Right lobe of liver (tissue), 4 donors: ENCODE measurements at regions not wholly inside any gene's neighbourhood (a gene's known extent, or its start where the extent isn't known, plus 50 kb on each side); places are given as distances from the start of the nearest gene placed in this dataset.

Experiments
- POLR2A ChIP-seq: fragments of 450-650 bp; IDR thresholded peaks from one replicate; pipeline ENCODE4 v1.6.1; 2017; ENCODE audit warnings: antibody characterized with exemption, mild to moderate bottlenecking
- TF ChIP-seq, protein P1 (sequence below), 4 donors: fragments of 200-600 bp in 3 of 4; fragments of 450-650 bp in 1 of 4; IDR thresholded peaks; one replicate each; pipeline versions ENCODE4 v1.5.1 to v1.8.0; 2016 to 2022; ENCODE audit warnings: antibody characterized with exemption in 4 of 4, mild to moderate bottlenecking in 2 of 4
- donor health status: DM: no; HTN: no; CAD: no.
- donor health status: DM: no; HTN: no; CAD: no.
- donor health status: DM: no; HTN: yes; CAD: no.

DNA sequence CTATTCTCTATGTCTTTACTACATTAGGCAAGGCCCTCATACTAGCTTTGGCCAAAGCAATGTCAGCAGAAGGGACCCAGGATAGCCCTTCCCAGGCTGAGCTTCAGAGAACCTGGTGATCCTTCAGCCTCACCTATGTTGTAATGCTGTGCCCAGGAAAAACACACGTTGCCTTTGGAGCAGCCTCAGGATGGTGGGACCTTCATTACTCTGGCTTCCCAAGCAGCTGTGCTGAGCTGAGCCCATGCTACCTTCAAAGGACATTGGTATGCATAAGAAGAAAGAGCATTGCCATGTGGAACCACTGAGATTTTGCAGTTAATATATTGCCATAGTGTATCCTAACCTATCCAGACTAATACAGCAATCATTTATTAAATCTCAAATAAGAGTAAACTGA, 756.4 kb upstream of the ID2 start:
- no peak for TF ChIP-seq POLR2A
- TF ChIP-seq, protein P1, sequence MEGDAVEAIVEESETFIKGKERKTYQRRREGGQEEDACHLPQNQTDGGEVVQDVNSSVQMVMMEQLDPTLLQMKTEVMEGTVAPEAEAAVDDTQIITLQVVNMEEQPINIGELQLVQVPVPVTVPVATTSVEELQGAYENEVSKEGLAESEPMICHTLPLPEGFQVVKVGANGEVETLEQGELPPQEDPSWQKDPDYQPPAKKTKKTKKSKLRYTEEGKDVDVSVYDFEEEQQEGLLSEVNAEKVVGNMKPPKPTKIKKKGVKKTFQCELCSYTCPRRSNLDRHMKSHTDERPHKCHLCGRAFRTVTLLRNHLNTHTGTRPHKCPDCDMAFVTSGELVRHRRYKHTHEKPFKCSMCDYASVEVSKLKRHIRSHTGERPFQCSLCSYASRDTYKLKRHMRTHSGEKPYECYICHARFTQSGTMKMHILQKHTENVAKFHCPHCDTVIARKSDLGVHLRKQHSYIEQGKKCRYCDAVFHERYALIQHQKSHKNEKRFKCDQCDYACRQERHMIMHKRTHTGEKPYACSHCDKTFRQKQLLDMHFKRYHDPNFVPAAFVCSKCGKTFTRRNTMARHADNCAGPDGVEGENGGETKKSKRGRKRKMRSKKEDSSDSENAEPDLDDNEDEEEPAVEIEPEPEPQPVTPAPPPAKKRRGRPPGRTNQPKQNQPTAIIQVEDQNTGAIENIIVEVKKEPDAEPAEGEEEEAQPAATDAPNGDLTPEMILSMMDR (IDR thresholded peaks at IDR 0.05) = no peak
